ENCODE measurements at regions not wholly inside any gene's neighbourhood (a gene's known extent, or its start where the extent isn't known, plus 50 kb on each side); places are given as distances from the start of the nearest gene placed in this dataset.

DNA sequence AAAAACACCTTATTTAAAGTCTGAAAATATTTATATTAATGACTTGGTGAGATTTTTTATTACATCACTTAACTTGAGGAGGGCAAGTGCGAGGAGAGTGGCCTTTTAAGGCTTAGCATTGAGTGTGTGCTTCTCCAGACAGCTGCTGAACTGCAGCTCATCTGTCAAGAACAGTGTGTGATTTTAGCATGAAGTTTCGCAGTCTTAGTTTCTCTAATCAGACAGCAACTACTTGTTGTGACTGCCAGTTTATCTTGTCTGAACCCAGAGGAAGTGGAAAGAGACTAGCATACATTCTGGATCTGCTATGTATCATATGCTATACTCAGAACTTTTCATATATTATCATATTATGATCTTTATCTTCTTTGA, 291.7 kb upstream of the ROPN1 start:
- Histone ChIP-seq H2BK5ac (ENCODE audit: low read depth, low read length) (no peak overlapping the region), H3K4me2 (ENCODE audit: insufficient read depth in 1 of 2, low read depth in 2 of 2, low read length in 2 of 2) (no peak overlapping the region), H3K56ac (replicated peaks; ENCODE audit: insufficient read length, low read depth, low read length) (no peak overlapping the region), H3K18ac (ENCODE audit: extremely low read depth, low read length) (no peak overlapping the region), H3K79me2 (ENCODE audit: control insufficient read depth in 1 of 2, insufficient read depth in 2 of 2, low read length in 2 of 2) (no peaks in the 10 kb centered on the region; a peak in 1 of 4 replicates), H2AFZ (ENCODE audit: low read length) (no peak overlapping the region), H4K5ac (ENCODE audit: insufficient read length, low read depth, low read length) (no peak overlapping the region), H2BK120ac (replicated peaks; ENCODE audit: low read depth, low read length) (no peak overlapping the region), H3K23ac (ENCODE audit: insufficient read length) (no peak overlapping the region), H3K4me1 (replicated peaks in 1 of 4; ENCODE audit: control insufficient read depth in 3 of 4, insufficient read depth in 4 of 4, low read length in 3 of 4) (0 out of 7 replicates have a peak, but pooled peaks cover 0 to 3% (median 0%) of the 10 kb centered on the region in 4 experiments), H4K91ac (replicated peaks; ENCODE audit: insufficient read length, low read length) (no peak overlapping the region), H4K20me1 (replicated peaks in 1 of 2; ENCODE audit: control insufficient read depth in 1 of 2, insufficient read depth in 2 of 2, low read length in 2 of 2) (no peaks in the 10 kb centered on the region), H3K4ac (replicated peaks; ENCODE audit: insufficient read length, low read depth, low read length) (no peak overlapping the region), H3K14ac (ENCODE audit: insufficient read length) (no peak overlapping the region), H2BK15ac (ENCODE audit: low read length) (no peak overlapping the region), H3K4me3 (ENCODE audit: extremely low read depth in 1 of 4, insufficient read depth in 2 of 4, low read depth in 3 of 4, low read length in 4 of 4) (no peak overlapping the region), H3K27me3 (replicated peaks in 1 of 4; ENCODE audit: control insufficient read depth in 3 of 4, extremely low read depth in 1 of 4, insufficient read depth in 3 of 4, low read length in 3 of 4) (no peaks in the 10 kb centered on the region; a peak in 1 of 7 replicates), H2BK20ac (ENCODE audit: low read length) (no peak overlapping the region), H3K36me3 (ENCODE audit: control insufficient read depth in 2 of 4, insufficient read depth in 4 of 4, low read length in 3 of 4) (no peaks in the 10 kb centered on the region), H2AK5ac (ENCODE audit: low read depth, low read length) (no peak overlapping the region), H4K8ac (ENCODE audit: extremely low read depth, insufficient read depth, low read length) (no peak overlapping the region), H3K9me3 (ENCODE audit: insufficient read depth in 2 of 2, low read depth in 1 of 2, low read length in 1 of 2) (no peaks in the 10 kb centered on the region), H3K9ac (replicated peaks in 1 of 4; ENCODE audit: extremely low read depth in 1 of 4, low read depth in 3 of 4, low read length in 3 of 4) (no peak overlapping the region), H2BK12ac (ENCODE audit: low read depth, low read length) (no peak overlapping the region), H3K79me1 (ENCODE audit: low read depth, low read length) (no peaks in the 10 kb centered on the region), H3K27ac (ENCODE audit: low read depth, low read length) (no peak overlapping the region), H3K23me2 (ENCODE audit: low read depth, low read length) (no peaks in the 10 kb centered on the region)
- POLR2A ChIA-PET (ENCODE audit: partially characterized antibody) = interaction anchor here (2.0 kb wide), 1 partner anchor 9 kb away, joined by 4 read pairs; no protein-coding TSS in a partner anchor
- 79% methylated on average over 2 of the region's 2 CpGs; no CpG with 5 or more reads in 1 of the 2 experiments for WGBS, 2 experiments (ENCODE audit: extremely low coverage in 1 of 2, insufficient coverage in 1 of 2, insufficient read length in 1 of 2, insufficient replicate concordance in 2 of 2, low coverage in 1 of 2, low lambda C conversion rate in 2 of 2, missing lambda C conversion rate in 1 of 2)
- no peak for FAIRE-seq
- CTCF ChIA-PET (ENCODE audit: partially characterized antibody) = interaction anchor here (0.7 to 6.7 kb wide), 8 partner anchors 10 to 276 kb away, joined by 3 to 80 read pairs (median 9); no protein-coding TSS in a partner anchor
- DNase-seq (ENCODE audit: low read depth in 1 of 2, low spot score in 2 of 2) = no peak
- TF ChIP-seq HDAC6 (IDR thresholded peaks at IDR 0.05; ENCODE audit: low read depth, low read length) (no peak), EZH2 (IDR thresholded peaks at IDR 0.05; ENCODE audit: low read depth, low read length, severe bottlenecking) (no peak), RAD21 (IDR thresholded peaks at IDR 0.05 in 1 of 2, conservative IDR thresholded peaks at IDR 0.05 in 1 of 2; ENCODE audit: low read depth in 2 of 2, low read length in 2 of 2) (no peak), GTF2F1 (IDR thresholded peaks at IDR 0.05; ENCODE audit: borderline replicate concordance, low read depth, low read length) (no peak), BACH1 (IDR thresholded peaks at IDR 0.05; ENCODE audit: low read length) (no peak), POLR2A (IDR thresholded peaks at IDR 0.05; ENCODE audit: control extremely low read depth in 1 of 2, low read depth in 2 of 2, low read length in 2 of 2) (no peak), PHF8 (conservative IDR thresholded peaks at IDR 0.05; ENCODE audit: low read depth, low read length) (no peak), TAF1 (IDR thresholded peaks at IDR 0.05; ENCODE audit: low read depth, low read length) (no peak), RNF2 (IDR thresholded peaks at IDR 0.05; ENCODE audit: borderline replicate concordance, low read depth, low read length, missing control alignments, poor library complexity, severe bottlenecking) (no peak), SIX5 (IDR thresholded peaks at IDR 0.05; ENCODE audit: low read depth, low read length) (no peak), FOSL1 (IDR thresholded peaks at IDR 0.05; ENCODE audit: insufficient read depth, low read depth, low read length) (no peak)
- TF ChIP-seq, protein P1, sequence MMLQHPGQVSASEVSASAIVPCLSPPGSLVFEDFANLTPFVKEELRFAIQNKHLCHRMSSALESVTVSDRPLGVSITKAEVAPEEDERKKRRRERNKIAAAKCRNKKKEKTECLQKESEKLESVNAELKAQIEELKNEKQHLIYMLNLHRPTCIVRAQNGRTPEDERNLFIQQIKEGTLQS (IDR thresholded peaks at IDR 0.05; ENCODE audit: insufficient read depth, low read depth, low read length) = no peak
